Ishikawa (cell line): ENCODE measurements at regions not wholly inside any gene's neighbourhood (a gene's known extent, or its start where the extent isn't known, plus 50 kb on each side); places are given as distances from the start of the nearest gene placed in this dataset.

ENCODE experiments used
- CEBPB ChIP-seq: IDR thresholded peaks from 2 replicates; pipeline ENCODE4 v1.6.1; 2012
- CREB1 ChIP-seq: IDR thresholded peaks from 2 replicates; pipeline ENCODE4 v1.6.1; 2012; ENCODE audit warnings: low read depth
- EGR1 ChIP-seq: IDR thresholded peaks from 2 replicates; pipeline ENCODE4 v1.6.1; 2012
- EP300 ChIP-seq: IDR thresholded peaks from 2 replicates; pipeline ENCODE4 v1.6.1; 2012; ENCODE audit warnings: borderline replicate concordance
- FOXM1 ChIP-seq: IDR thresholded peaks from 2 replicates; pipeline ENCODE4 v1.6.1; 2012; ENCODE audit warnings: low read depth, borderline replicate concordance
- MAX ChIP-seq: IDR thresholded peaks from 2 replicates; pipeline ENCODE4 v1.6.1; 2012
- NFIC ChIP-seq: IDR thresholded peaks from 2 replicates; pipeline ENCODE4 v1.6.1; 2012
- RAD21 ChIP-seq: IDR thresholded peaks from 2 replicates; pipeline ENCODE4 v1.6.1; 2012; ENCODE audit warnings: low read depth
- TAF1 ChIP-seq: IDR thresholded peaks from 2 replicates; pipeline ENCODE4 v1.6.1; 2012; ENCODE audit warnings: low read depth, mild to moderate bottlenecking
- TCF12 ChIP-seq: IDR thresholded peaks from 2 replicates; pipeline ENCODE4 v1.6.1; 2012; ENCODE audit warnings: low read depth
- TEAD4 ChIP-seq: IDR thresholded peaks from 2 replicates; pipeline ENCODE4 v1.6.1; 2012
- USF1 ChIP-seq: IDR thresholded peaks from 2 replicates; pipeline ENCODE4 v1.6.1; 2012
- YY1 ChIP-seq: IDR thresholded peaks from 2 replicates; pipeline ENCODE4 v1.6.1; 2012; ENCODE audit warnings: low read depth
- ZBTB7A ChIP-seq: IDR thresholded peaks from 2 replicates; pipeline ENCODE4 v1.6.1; 2012; ENCODE audit warnings: low read depth
- TF ChIP-seq, protein P1 (sequence below): IDR thresholded peaks from 2 replicates; pipeline ENCODE4 v1.6.1; 2012; ENCODE audit warnings: low read depth, mild to moderate bottlenecking

- TF ChIP-seq EGR1 (no peak), CREB1 (no peak), EP300 (no peak), ZBTB7A (no peak), MAX (no peak), TEAD4 (no peak), TAF1 (no peak), FOXM1 (no peak), YY1 (no peak), TCF12 (no peak), USF1 (no peak), NFIC (no peak), CEBPB (no peak), RAD21 (no peak)
- TF ChIP-seq, protein P1, sequence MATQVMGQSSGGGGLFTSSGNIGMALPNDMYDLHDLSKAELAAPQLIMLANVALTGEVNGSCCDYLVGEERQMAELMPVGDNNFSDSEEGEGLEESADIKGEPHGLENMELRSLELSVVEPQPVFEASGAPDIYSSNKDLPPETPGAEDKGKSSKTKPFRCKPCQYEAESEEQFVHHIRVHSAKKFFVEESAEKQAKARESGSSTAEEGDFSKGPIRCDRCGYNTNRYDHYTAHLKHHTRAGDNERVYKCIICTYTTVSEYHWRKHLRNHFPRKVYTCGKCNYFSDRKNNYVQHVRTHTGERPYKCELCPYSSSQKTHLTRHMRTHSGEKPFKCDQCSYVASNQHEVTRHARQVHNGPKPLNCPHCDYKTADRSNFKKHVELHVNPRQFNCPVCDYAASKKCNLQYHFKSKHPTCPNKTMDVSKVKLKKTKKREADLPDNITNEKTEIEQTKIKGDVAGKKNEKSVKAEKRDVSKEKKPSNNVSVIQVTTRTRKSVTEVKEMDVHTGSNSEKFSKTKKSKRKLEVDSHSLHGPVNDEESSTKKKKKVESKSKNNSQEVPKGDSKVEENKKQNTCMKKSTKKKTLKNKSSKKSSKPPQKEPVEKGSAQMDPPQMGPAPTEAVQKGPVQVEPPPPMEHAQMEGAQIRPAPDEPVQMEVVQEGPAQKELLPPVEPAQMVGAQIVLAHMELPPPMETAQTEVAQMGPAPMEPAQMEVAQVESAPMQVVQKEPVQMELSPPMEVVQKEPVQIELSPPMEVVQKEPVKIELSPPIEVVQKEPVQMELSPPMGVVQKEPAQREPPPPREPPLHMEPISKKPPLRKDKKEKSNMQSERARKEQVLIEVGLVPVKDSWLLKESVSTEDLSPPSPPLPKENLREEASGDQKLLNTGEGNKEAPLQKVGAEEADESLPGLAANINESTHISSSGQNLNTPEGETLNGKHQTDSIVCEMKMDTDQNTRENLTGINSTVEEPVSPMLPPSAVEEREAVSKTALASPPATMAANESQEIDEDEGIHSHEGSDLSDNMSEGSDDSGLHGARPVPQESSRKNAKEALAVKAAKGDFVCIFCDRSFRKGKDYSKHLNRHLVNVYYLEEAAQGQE: no peak
These were observed 467.3 kb downstream of the TAF11L14 start for GRCh38 chr5:18101532-18101931.

- no peak for TF ChIP-seq TAF1
- TF ChIP-seq, protein P1: no peak
- no peak for TF ChIP-seq TCF12
- no peak for TF ChIP-seq TEAD4
- no peak for TF ChIP-seq USF1
- no peak for TF ChIP-seq FOXM1
- TF ChIP-seq EP300: no peak
- TF ChIP-seq CREB1: no peak
- no peak for TF ChIP-seq RAD21
- TF ChIP-seq EGR1: no peak
- no peak for TF ChIP-seq CEBPB
These were observed 468.5 kb downstream of the TAF11L14 start for GRCh38 chr5:18102733-18103132.

DNA sequence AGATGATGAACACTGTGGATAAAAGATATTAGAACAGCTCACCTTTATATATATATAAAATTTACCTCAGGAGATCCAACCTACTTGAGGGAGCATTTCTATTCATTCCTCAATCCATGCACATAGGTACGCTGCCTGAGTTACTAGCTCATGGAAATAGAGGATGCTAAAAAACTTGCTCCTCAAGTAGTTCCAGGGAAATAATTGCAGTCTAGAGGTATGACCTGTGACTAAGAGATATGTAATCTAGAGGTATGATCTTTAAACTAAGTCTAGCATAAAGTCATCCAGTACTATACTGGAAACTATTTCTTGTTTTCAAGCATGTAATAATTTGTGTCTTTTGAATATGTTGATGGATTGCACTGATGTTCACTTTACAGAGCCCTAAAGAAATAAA, 471.2 kb downstream of the TAF11L14 start:
- TF ChIP-seq EP300 (no peak), NFIC (no peak), CEBPB (no peak), YY1 (no peak), TEAD4 (no peak), FOXM1 (no peak), USF1 (no peak), TCF12 (no peak), EGR1 (no peak), MAX (no peak), CREB1 (no peak), ZBTB7A (no peak), RAD21 (no peak), TAF1 (no peak)
- TF ChIP-seq, protein P1: no peak

- TF ChIP-seq RAD21 (no peak), CREB1 (no peak), EP300 (no peak), NFIC (no peak), EGR1 (no peak), USF1 (no peak), ZBTB7A (no peak), CEBPB (no peak), YY1 (no peak), TCF12 (no peak), FOXM1 (no peak)
- TF ChIP-seq, protein P1: no peak
These were observed 477.7 kb downstream of the TAF11L14 start for GRCh38 chr5:18111906-18112465.
